Transverse colon (tissue), 3 donors: ENCODE measurements at regions not wholly inside any gene's neighbourhood (a gene's known extent, or its start where the extent isn't known, plus 50 kb on each side); places are given as distances from the start of the nearest gene placed in this dataset.

Source experiments
- CTCF ChIP-seq, 5 experiments: fragments of 200-600 bp in 3 of 5; fragments of 450-650 bp in 2 of 5; sonication (generic) in 3 of 5; IDR thresholded peaks; 1 replicate in 2 of 5; 2 replicates in 3 of 5; pipeline ENCODE4 v1.5.1; 2016 to 2017; ENCODE audit warnings: antibody characterized with exemption in 5 of 5, inconsistent platforms in 3 of 5, mild to moderate bottlenecking in 2 of 5, moderate library complexity in 1 of 5
- EP300 ChIP-seq: sonication (generic); formaldehyde crosslinking; IDR thresholded peaks from one replicate; pipeline ENCODE4 v1.6.1; 2017; ENCODE audit warnings: antibody characterized with exemption, low read depth
- POLR2A ChIP-seq: fragments of 450-650 bp; IDR thresholded peaks from one replicate; pipeline ENCODE4 v1.6.1; 2016; ENCODE audit warnings: antibody characterized with exemption, mild to moderate bottlenecking, moderate library complexity

- TF ChIP-seq POLR2A, result no peak
- no peak for TF ChIP-seq CTCF (IDR thresholded peaks at IDR 0.05)
- no peak for TF ChIP-seq EP300
Observed at GRCh38 chr6:133585978-133586377, 302.9 kb upstream of the TCF21 start.
